ELR (cell line): ENCODE measurements at regions not wholly inside any gene's neighbourhood (a gene's known extent, or its start where the extent isn't known, plus 50 kb on each side); places are given as distances from the start of the nearest gene placed in this dataset.

Experiments used
- DNase-seq: peaks from one replicate; pipeline ENCODE4 v3.0.0-alpha.2; 2015; ENCODE audit warnings: low read depth

GRCh38 chr13:66071029-66071428 lies 1159.1 kb downstream of the PCDH9 start:
- no peak for DNase-seq

- DNase-seq: peak; percentile 8
These were observed 1160.6 kb downstream of the PCDH9 start for GRCh38 chr13:66069570-66069969.

- no peak for DNase-seq
These were observed 1161.5 kb downstream of the PCDH9 start for GRCh38 chr13:66068683-66069082.

- DNase-seq: no peak
These were observed 1181.2 kb downstream of the PCDH9 start for GRCh38 chr13:66048888-66049287.

- DNase-seq: no peak
These were observed 1189.6 kb downstream of the PCDH9 start for GRCh38 chr13:66040506-66040905.

- no peak for DNase-seq
These were observed 1193.0 kb downstream of the PCDH9 start for GRCh38 chr13:66037096-66037495.

GRCh38 chr13:66036636-66037035 lies 1193.5 kb downstream of the PCDH9 start:
- DNase-seq: no peak

- DNase-seq: no peak
These were observed 1194.0 kb downstream of the PCDH9 start for GRCh38 chr13:66036024-66036614.

GRCh38 chr13:66033924-66034323 lies 1196.2 kb downstream of the PCDH9 start:
- DNase-seq: no peak

GRCh38 chr13:66021846-66022245 lies 1208.3 kb downstream of the PCDH9 start:
- no peak for DNase-seq

- peak; percentile 32 for DNase-seq
These were observed 1215.4 kb downstream of the PCDH9 start for GRCh38 chr13:66014771-66015170.

- no peak for DNase-seq
These were observed 1220.9 kb downstream of the PCDH9 start for GRCh38 chr13:66009241-66009640.

GRCh38 chr13:66003558-66003957 lies 1226.6 kb downstream of the PCDH9 start:
- DNase-seq: no peak

GRCh38 chr13:66001140-66001539 lies 1229.0 kb downstream of the PCDH9 start:
- DNase-seq: no peak

- DNase-seq: no peak
These were observed 1230.7 kb downstream of the PCDH9 start for GRCh38 chr13:65999411-65999810.

- DNase-seq: no peak
These were observed 1239.5 kb downstream of the PCDH9 start for GRCh38 chr13:65990684-65991083.

- DNase-seq: no peak
These were observed 1244.5 kb downstream of the PCDH9 start for GRCh38 chr13:65985612-65986011.

GRCh38 chr13:65977525-65977924 lies 1252.6 kb downstream of the PCDH9 start:
- no peak for DNase-seq

- DNase-seq: no peak
These were observed 1258.6 kb downstream of the PCDH9 start for GRCh38 chr13:65971541-65971940.

- peak; percentile 85 for DNase-seq
These were observed 1263.1 kb downstream of the PCDH9 start for GRCh38 chr13:65966991-65967451.

- DNase-seq: peak; percentile 56
These were observed 1264.6 kb downstream of the PCDH9 start for GRCh38 chr13:65965501-65965900.

GRCh38 chr13:65964672-65965071 lies 1265.5 kb downstream of the PCDH9 start:
- DNase-seq: peak; percentile 49

GRCh38 chr13:65959305-65959704 lies 1270.8 kb downstream of the PCDH9 start:
- peak; percentile 94 for DNase-seq

- no peak for DNase-seq
These were observed 1283.7 kb downstream of the PCDH9 start for GRCh38 chr13:65946387-65946786.
